ENCODE measurements at regions not wholly inside any gene's neighbourhood (a gene's known extent, or its start where the extent isn't known, plus 50 kb on each side); places are given as distances from the start of the nearest gene placed in this dataset.

GRCh38 chr11:110824912-110825620 is 112.8 kb upstream of the ARHGAP20 start:
- no peaks in the 10 kb centered on the region for H3K36me3 ChIP-seq
- intact Hi-C loops (cut with DNase I) = no loop called here
- H3K4me1 ChIP-seq = no peaks in the 10 kb centered on the region
- DNase-seq = no peak
- no peaks in the 10 kb centered on the region for H3K27me3 ChIP-seq
- H3K4me3 ChIP-seq (replicated peaks in 1 of 3) = no peak overlapping the region
- H3K9me3 ChIP-seq = no peaks in the 10 kb centered on the region
- 92 to 93% methylated on average over 3 of the region's 3 CpGs for WGBS, 2 donors
- no peak overlapping the region for H3K27ac ChIP-seq
- TF ChIP-seq CTCF (IDR thresholded peaks at IDR 0.05) = no peak
- no peak for TF ChIP-seq POLR2A (IDR thresholded peaks at IDR 0.05)

- WGBS, 2 donors = 91 to 94% methylated on average over 6 of the region's 6 CpGs
- Histone ChIP-seq H3K4me1 (no peaks in the 10 kb centered on the region), H3K9me3 (no peaks in the 10 kb centered on the region), H3K36me3 (no peaks in the 10 kb centered on the region), H3K27ac (no peak overlapping the region), H3K4me3 (replicated peaks in 1 of 3) (no peak overlapping the region), H3K27me3 (no peaks in the 10 kb centered on the region)
- TF ChIP-seq POLR2A (IDR thresholded peaks at IDR 0.05) = no peak
- no peak for TF ChIP-seq CTCF (IDR thresholded peaks at IDR 0.05)
- DNase-seq = no peak
- intact Hi-C loops (cut with DNase I) = no loop called here
Measured at GRCh38 chr11:110818032-110818687, 105.9 kb upstream of the ARHGAP20 start.

GRCh38 chr11:110812086-110812733 is 100.0 kb upstream of the ARHGAP20 start:
- intact Hi-C loops (cut with DNase I) = no loop called here

GRCh38 chr11:110809417-110810199 is 97.4 kb upstream of the ARHGAP20 start:
- Histone ChIP-seq H3K27me3 (no peaks in the 10 kb centered on the region), H3K4me1 (no peaks in the 10 kb centered on the region), H3K27ac (no peak overlapping the region), H3K9me3 (no peaks in the 10 kb centered on the region), H3K36me3 (no peaks in the 10 kb centered on the region), H3K4me3 (replicated peaks in 1 of 3) (no peak overlapping the region)
- intact Hi-C loops (cut with DNase I) = no loop called here
- WGBS, 2 donors = 81 to 88% methylated on average over 6 of the region's 6 CpGs
- TF ChIP-seq CTCF (IDR thresholded peaks at IDR 0.05) = no peak
- TF ChIP-seq POLR2A (IDR thresholded peaks at IDR 0.05) = no peak
- DNase-seq = no peak

More at GRCh38 chr11:110812086-110812733, 100.0 kb upstream of the ARHGAP20 start:
- H3K4me1 ChIP-seq = no peaks in the 10 kb centered on the region
- no peak for DNase-seq
- no peak for TF ChIP-seq CTCF (IDR thresholded peaks at IDR 0.05)
- no peak for TF ChIP-seq POLR2A (IDR thresholded peaks at IDR 0.05)
- WGBS, 2 donors = 82 to 90% methylated on average over 5 of the region's 5 CpGs
- no peak overlapping the region for H3K27ac ChIP-seq
- no peaks in the 10 kb centered on the region for H3K36me3 ChIP-seq
- H3K9me3 ChIP-seq = no peaks in the 10 kb centered on the region
- H3K27me3 ChIP-seq = no peaks in the 10 kb centered on the region
- H3K4me3 ChIP-seq (replicated peaks in 1 of 3) = no peak overlapping the region

All from thyroid gland (tissue), 4 donors.